ENCODE measurements at regions not wholly inside any gene's neighbourhood (a gene's known extent, or its start where the extent isn't known, plus 50 kb on each side); places are given as distances from the start of the nearest gene placed in this dataset.

DNA sequence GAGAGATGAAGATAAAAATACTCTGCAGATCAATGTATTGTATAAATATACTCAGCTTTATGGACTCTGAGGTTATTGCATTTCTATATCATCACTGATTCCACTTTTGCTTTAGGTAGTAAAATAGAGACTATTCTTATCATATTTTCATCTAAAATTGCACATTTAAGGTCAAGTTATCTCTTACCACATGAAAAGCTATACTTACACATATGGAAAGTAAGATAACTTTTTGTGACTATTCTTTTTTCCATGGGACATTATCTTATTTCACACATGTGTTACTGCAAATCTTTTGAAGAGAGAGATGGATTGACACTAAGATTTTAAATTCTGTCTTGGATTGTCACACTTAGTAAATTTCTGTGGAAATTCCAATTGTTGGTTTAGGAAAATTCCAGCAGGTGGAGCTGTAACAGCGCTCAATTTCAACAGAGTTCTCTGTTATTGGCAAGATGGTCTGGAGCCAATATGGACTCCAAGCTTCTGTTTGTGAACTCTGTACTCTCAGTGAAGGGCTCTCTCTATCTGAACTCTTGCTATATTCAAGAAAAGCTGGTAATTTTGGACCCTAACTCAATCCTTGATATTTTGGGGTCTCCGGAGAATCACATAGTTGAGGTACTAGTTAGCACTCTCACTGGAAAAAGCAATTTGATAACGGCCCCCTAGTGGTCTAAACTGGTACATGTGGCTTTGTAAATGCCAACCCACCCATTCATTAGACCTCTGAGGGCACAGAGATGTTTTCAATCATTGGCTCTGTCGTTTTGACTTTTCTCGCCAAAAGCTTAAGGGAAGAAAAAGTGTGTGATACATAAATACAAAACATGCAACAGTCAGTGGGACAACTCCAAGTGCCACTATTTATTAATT lies 429.7 kb downstream of the ETS1 start:
- Histone ChIP-seq H3K4me1 (ENCODE audit: control insufficient read depth in 1 of 2, insufficient read depth in 2 of 2, low read depth in 1 of 2, low read length in 1 of 2) (no peaks in the 10 kb centered on the region; a peak in 1 of 4 replicates), H3K9me2 (no peaks in the 10 kb centered on the region), H2AFZ (ENCODE audit: low read depth) (peak overlapping the region; percentile 69; the same call in 1 of the 2 replicates), H3K36me3 (replicated peaks in 1 of 2; ENCODE audit: control insufficient read depth in 1 of 2, insufficient read depth in 2 of 2, low read length in 1 of 2) (no peaks in the 10 kb centered on the region), H3K4me2 (peak overlapping the region; percentile 43; the same call in 1 of the 2 replicates), H3K9me3 (no peaks in the 10 kb centered on the region), H3F3A (replicated peaks; ENCODE audit: insufficient read depth) (no peaks in the 10 kb centered on the region), H3K27me3 (ENCODE audit: insufficient read depth) (no peaks in the 10 kb centered on the region), H4K20me1 (ENCODE audit: insufficient read depth) (no peaks in the 10 kb centered on the region), H3K4me3 (ENCODE audit: low read depth in 2 of 2, low read length in 1 of 2) (peak overlapping the region; percentile 28 to 46; a peak in 3 of 4 replicates), H3K27ac (ENCODE audit: low read depth in 2 of 2, low read length in 1 of 2) (peak overlapping the region in 1 of 2 experiments; percentile 55; a peak in 1 of 4 replicates), H3K79me2 (ENCODE audit: insufficient read depth) (no peaks in the 10 kb centered on the region), H3K9ac (no peak overlapping the region; the same call in 1 of the 2 replicates)
- DNase-seq, result peak; percentile 56
- TF ChIP-seq YY1 (IDR thresholded peaks at IDR 0.05; ENCODE audit: low read depth) (peak; percentile 82), NFIC (IDR thresholded peaks at IDR 0.05; ENCODE audit: borderline replicate concordance) (peak; percentile 6; the same call in 1 of the 2 replicates), SMC3 (IDR thresholded peaks at IDR 0.05; ENCODE audit: low read depth, low read length) (peak; percentile 36), EZH2phosphoT487 (IDR thresholded peaks at IDR 0.05; ENCODE audit: borderline replicate concordance, low read depth) (no peak), TEAD4 (IDR thresholded peaks at IDR 0.05; ENCODE audit: borderline replicate concordance, insufficient read depth) (peak; percentile 47; the same call in 1 of the 2 replicates), TCF12 (IDR thresholded peaks at IDR 0.05) (no peak), RAD21 (IDR thresholded peaks at IDR 0.05; ENCODE audit: low read length) (peak; percentile 72), RCOR1 (IDR thresholded peaks at IDR 0.05; ENCODE audit: low read length) (peak; percentile 55)
- TF ChIP-seq, protein P1, sequence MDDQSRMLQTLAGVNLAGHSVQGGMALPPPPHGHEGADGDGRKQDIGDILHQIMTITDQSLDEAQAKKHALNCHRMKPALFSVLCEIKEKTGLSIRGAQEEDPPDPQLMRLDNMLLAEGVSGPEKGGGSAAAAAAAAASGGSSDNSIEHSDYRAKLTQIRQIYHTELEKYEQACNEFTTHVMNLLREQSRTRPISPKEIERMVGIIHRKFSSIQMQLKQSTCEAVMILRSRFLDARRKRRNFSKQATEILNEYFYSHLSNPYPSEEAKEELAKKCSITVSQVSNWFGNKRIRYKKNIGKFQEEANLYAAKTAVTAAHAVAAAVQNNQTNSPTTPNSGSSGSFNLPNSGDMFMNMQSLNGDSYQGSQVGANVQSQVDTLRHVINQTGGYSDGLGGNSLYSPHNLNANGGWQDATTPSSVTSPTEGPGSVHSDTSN (IDR thresholded peaks at IDR 0.05), result no peak
- TF ChIP-seq, protein P2, sequence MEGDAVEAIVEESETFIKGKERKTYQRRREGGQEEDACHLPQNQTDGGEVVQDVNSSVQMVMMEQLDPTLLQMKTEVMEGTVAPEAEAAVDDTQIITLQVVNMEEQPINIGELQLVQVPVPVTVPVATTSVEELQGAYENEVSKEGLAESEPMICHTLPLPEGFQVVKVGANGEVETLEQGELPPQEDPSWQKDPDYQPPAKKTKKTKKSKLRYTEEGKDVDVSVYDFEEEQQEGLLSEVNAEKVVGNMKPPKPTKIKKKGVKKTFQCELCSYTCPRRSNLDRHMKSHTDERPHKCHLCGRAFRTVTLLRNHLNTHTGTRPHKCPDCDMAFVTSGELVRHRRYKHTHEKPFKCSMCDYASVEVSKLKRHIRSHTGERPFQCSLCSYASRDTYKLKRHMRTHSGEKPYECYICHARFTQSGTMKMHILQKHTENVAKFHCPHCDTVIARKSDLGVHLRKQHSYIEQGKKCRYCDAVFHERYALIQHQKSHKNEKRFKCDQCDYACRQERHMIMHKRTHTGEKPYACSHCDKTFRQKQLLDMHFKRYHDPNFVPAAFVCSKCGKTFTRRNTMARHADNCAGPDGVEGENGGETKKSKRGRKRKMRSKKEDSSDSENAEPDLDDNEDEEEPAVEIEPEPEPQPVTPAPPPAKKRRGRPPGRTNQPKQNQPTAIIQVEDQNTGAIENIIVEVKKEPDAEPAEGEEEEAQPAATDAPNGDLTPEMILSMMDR (IDR thresholded peaks at IDR 0.05), result peak; percentile 100
- WGBS (ENCODE audit: low lambda C conversion rate), result 6% methylated on average over 5 of the region's 5 CpGs
- ChIA-PET POLR2A (no interaction called here), CTCF (interaction anchor here (0.6 to 9.3 kb wide), 123 partner anchors 10 to 1429 kb away, joined by 3 to 137 read pairs (median 4); partner anchors contain the start of gene KCNJ5)

DNA sequence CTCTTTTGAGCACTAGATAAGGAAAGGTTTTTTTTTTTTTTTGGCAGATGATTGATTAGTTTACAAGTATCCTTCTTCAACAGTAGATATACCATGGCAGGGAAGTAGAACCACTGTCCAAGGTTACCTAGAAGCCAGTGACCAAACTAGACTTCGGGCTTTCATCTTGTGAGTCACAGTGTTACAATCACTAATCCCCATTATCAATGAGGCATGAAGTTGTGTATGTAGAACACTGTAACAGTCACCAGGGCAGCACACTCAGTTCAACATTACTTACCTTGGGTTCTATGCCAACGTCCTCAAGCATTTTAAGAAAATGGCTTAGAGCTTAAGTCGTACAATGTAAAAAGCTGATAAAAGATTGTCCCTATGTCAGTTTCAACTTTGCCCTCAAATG lies 430.9 kb downstream of the ETS1 start:
- H3K36me3 ChIP-seq (replicated peaks in 1 of 2; ENCODE audit: control insufficient read depth in 1 of 2, insufficient read depth in 2 of 2, low read length in 1 of 2), result no peaks in the 10 kb centered on the region
- no peaks in the 10 kb centered on the region for H3F3A ChIP-seq (replicated peaks; ENCODE audit: insufficient read depth)
- no peak overlapping the region for H2AFZ ChIP-seq (ENCODE audit: low read depth)
- no peaks in the 10 kb centered on the region; a peak in 1 of 4 replicates for H3K4me1 ChIP-seq (ENCODE audit: control insufficient read depth in 1 of 2, insufficient read depth in 2 of 2, low read depth in 1 of 2, low read length in 1 of 2)
- no peak overlapping the region for H3K4me2 ChIP-seq
- H3K9me2 ChIP-seq, result no peaks in the 10 kb centered on the region
- no peaks in the 10 kb centered on the region for H3K79me2 ChIP-seq (ENCODE audit: insufficient read depth)
- H3K27ac ChIP-seq (ENCODE audit: low read depth in 2 of 2, low read length in 1 of 2), result no peak overlapping the region
- 41% methylated on average over 2 of the region's 3 CpGs for WGBS (ENCODE audit: low lambda C conversion rate)
- H3K27me3 ChIP-seq (ENCODE audit: insufficient read depth), result no peaks in the 10 kb centered on the region
- POLR2A ChIA-PET, result no interaction called here
- H3K4me3 ChIP-seq (ENCODE audit: low read depth in 2 of 2, low read length in 1 of 2), result no peak overlapping the region
- TF ChIP-seq, protein P3, sequence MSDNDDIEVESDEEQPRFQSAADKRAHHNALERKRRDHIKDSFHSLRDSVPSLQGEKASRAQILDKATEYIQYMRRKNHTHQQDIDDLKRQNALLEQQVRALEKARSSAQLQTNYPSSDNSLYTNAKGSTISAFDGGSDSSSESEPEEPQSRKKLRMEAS (IDR thresholded peaks at IDR 0.05; ENCODE audit: low read depth), result no peak
- TF ChIP-seq NRF1 (IDR thresholded peaks at IDR 0.05; ENCODE audit: low read depth, low read length) (no peak), RCOR1 (IDR thresholded peaks at IDR 0.05; ENCODE audit: low read length) (no peak), FOXJ3 (CRISPR knock-in tag; IDR thresholded peaks at IDR 0.05) (no peak)
- DNase-seq, result no peak
- H4K20me1 ChIP-seq (ENCODE audit: insufficient read depth), result no peaks in the 10 kb centered on the region
- CTCF ChIA-PET, result interaction anchor here (0.6 to 9.3 kb wide), 31 partner anchors 9 to 720 kb away, joined by 3 to 137 read pairs (median 9); no protein-coding TSS in a partner anchor
- H3K9ac ChIP-seq, result no peak overlapping the region
- H3K9me3 ChIP-seq, result no peaks in the 10 kb centered on the region

Data from SK-N-SH (cell line).